Germinal center (tissue), 1 donor: ENCODE measurements at regions not wholly inside any gene's neighbourhood (a gene's known extent, or its start where the extent isn't known, plus 50 kb on each side); places are given as distances from the start of the nearest gene placed in this dataset.

ENCODE experiments used
- DNase-seq: peaks from one replicate; pipeline ENCODE4 v3.0.0; 2012; ENCODE audit warnings: mixed read lengths, low spot score

DNA sequence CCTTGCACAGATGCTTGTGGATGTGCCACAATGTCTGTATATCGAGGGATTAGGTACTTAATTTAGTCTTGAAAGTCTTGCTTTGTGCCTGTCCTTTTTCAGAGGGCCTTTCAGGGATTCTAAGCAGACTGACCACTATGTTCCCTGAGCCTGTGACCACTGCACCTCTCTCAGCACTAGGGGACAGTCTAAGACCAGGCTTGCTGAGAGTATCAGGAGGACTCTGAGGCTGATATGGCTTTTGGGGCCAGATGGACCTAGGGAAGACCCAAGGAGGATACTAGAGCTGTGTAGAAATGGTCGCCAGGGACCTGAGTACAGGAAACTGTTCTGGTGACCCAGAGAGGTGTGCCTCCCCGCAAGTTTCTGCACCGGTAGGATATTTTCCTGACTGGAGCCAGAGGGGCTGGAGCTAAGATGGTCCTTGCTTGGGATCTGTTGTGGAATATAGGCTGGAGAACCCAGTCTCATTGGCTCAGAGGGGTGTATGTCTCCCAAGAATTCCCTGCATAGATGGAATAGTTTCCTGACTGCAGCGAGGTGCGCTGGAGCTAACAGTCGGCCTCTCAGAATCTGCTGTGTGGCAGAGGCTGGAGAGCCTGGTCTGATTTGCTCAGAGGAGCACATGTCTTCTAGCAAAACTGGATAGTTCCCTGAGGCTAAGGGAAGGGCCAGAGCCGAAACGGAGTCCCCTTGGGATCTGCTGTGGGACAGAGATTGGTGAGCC, 213.2 kb upstream of the DCBLD2 start:
- no peak for DNase-seq

DNA sequence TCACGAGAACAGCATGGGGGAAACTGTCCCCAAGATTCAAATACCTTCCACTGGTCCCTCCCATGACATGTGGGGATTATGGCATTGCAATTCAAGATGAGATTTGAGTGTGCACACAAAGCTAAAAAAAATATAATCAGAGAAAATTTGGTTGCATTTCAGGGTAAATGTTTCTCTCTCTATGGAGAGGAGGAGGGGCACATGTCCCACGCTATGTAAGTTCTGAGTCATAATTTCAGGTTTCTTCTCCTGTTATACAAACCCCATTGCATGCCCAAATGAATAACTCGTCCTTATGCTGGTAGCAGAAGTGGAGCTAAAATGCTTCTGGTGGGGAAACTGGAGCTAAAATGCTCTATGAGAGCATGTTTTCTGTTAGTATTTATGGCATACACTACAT, 209.7 kb upstream of the DCBLD2 start:
- no peak for DNase-seq

DNA sequence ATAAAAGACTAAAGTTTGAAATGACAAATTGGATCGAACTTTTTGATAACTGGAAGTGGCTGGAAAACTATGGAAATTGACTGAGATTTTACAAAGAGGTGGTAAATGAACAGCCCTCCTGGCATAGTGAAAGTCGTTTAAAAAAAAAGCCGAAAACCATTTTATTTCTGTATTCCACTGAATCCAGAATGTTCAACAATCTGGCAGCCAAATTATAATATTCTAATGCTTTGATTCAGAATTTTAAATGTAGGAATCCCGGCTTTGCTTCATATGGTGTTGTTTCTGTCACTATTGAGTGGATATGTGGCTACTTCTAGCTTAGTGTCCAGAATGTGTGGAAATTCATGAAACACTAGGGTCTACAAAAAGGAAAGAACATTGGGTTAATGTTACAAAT, 208.9 kb upstream of the DCBLD2 start:
- DNase-seq, result no peak

DNA sequence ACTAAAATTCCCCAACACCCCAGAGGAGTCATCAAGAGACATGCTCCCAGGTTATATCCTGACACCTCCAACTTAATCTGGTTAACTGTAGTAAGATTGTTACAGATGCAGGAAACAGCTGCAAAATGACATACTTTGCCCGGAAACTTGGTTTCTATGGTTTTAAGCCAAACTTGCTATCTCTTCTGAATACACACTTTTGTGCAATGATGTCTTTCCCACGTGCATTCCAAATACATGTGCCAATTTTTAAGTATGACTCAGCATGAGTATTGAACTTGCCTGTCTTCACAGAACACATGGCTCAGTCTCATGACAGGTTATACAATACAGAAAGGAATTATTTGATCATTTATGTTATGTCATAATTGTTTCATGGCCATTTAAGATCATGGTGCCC, 207.0 kb upstream of the DCBLD2 start:
- no peak for DNase-seq

DNA sequence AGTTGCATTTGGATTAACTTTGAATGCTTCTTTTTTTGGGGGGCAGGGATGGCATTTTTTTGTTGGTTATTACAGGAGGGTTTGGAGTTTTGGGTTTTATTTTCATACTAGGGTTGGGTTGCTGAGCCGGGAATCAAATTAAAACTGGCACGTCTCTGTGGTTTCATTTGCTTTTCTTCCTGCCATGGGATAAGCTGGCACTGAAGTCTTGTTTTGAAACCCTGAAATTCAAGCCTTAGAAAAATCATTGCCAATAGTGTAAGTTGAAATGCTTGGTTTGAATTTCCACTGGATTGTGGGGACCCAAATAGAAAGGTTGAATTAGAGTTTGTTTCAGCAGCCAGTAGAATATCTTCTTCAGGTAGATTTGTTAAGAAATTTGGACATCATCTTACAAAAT, 193.1 kb upstream of the DCBLD2 start:
- no peak for DNase-seq

DNA sequence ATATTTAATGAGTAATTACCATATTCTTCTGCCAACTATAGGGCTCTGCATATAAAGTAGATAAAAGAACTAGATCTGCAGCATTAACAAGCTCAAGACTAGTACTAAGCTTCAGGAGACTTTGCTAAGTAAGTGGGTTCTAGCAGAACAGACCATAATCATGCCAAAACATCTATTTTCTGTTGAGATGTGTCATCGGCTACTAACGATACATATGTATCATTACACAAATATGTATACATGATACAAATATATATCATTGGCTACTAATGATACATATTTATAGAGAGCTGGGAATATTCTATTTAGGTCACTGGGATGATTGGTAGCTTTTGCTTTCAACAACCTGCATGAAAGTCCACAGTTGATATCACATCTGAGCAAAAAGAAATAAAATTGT, 185.8 kb upstream of the DCBLD2 start:
- DNase-seq, result no peak

DNA sequence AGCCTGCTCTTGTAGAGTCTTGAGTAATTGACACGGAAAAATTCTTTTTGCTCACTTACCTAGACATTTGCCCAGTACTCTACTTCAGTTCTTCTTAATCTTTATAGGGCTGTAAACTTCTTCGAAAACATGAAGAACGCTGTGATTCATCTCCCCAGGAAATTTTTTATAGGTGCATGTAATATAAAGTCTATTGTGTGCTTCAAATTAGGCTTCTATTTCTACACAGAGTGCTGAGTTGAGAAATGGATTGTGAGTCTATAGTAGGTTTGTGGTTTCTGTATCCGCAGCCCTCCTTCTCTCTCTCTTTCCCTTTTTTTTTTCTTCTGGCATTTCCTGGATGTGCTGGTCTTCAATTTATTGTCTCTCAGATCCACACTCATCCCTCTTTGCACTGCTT, 183.3 kb upstream of the DCBLD2 start:
- no peak for DNase-seq

DNA sequence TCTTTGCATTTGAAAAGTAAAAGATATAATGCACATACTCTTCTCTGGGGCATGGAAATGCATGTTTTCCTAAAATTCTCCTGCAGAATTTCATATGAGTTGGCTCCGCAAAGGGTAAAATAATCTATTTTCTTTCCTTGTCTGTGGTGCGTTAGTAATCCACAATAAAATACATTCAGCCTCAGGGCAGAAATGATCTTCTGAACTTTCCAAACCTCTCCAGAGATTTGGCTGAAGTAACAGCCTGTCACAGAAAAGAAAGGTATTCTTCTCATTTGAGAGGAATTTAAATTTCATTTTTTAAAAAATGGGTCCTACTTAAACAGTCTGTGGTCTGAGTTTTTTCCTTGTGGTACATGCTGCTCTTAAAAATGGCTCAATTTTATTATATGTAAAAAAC, 182.7 kb upstream of the DCBLD2 start:
- DNase-seq, result no peak

DNA sequence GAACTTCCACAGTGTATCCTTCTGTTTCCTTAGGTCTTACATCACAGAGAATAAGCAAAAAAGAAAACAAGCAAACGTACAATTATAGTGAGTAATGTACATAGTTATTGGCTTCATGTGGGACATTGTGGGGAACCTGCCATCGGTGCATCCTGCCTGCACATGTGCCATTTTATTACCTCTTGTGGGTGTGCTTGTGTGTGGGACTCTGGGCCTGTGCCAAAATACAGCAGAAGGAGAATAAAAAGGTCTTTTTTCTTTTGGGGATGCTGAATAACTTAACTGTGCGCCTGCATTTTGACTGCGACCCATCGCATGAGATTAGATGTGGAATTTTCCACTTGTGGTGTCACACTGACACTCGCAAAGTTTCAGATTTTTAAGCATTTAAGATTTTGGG, 169.6 kb upstream of the DCBLD2 start:
- no peak for DNase-seq

DNA sequence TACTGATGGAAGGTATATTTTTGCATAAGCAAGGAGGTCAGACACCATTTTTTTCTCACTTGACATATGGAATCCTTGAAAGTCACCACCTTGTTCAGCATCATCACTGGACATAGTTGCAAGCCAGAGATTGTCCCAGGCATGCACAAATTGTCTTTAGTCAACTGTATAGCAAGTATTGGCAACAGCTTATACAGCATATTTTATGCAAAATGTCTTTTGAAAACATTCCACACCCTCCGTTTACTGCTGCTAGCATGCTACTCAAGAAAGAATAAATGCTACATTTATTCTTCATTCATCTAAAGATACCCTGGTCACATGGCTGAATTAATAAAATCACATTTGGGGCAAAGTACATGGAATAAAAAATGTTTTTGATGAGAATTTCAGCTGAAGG, 168.5 kb upstream of the DCBLD2 start:
- DNase-seq, result no peak

DNA sequence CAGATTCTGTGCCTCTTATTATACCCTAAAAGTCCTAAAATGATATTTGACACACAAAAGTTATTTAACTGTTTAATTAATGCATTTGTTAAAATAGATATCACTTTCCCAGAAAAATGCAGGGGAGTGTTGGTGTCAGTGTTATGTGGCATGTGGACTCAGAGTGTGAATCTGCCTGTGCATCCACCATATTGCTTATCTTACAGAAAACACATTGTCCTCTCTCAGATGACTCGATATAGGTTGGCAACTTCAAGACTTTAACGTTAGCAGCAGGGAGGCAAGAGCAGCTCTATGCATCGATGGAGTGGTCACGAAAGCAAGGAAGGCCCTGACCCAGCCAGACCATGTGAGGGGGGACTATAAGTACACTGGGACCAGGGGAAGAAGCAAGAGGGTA, 165.4 kb upstream of the DCBLD2 start:
- DNase-seq, result no peak

DNA sequence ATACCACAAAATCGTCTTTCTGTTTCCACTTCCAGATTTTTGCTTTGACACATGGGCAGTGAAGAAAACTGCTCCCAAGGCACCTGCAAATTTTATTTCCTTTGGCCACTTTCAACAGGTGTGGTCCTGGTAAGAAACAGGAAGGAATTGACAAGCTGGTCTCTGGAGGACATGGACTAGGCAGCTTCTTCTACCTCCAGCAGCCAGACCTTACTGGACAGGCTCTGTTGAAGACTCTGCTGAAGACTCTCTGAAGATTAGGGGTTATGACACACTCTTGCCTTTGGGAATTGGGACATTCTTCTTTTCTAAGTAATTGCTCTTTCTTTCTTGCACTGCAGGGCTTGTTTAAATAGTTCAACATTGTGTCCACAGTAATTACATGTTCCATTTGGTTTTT, 147.7 kb upstream of the DCBLD2 start:
- DNase-seq, result no peak

DNA sequence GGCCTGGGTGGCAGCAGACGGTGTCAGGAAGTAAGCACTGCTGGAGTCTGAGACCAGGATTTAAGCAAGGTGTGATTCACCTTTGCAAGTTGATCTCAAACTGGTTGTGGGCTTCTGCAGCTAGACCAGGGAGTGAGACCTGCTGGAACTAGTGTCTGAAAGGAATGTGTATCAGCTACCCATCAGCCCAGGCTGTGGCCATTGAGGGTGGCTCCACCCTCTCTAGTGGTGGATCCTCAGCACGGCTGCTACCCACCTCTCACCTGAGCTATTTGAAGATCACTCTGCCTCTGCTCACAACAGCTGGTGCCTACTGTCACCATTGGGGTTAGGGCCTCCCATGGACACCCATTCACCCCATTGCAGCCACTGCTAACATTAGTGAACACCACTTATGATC, 140.3 kb upstream of the DCBLD2 start:
- DNase-seq, result no peak

DNA sequence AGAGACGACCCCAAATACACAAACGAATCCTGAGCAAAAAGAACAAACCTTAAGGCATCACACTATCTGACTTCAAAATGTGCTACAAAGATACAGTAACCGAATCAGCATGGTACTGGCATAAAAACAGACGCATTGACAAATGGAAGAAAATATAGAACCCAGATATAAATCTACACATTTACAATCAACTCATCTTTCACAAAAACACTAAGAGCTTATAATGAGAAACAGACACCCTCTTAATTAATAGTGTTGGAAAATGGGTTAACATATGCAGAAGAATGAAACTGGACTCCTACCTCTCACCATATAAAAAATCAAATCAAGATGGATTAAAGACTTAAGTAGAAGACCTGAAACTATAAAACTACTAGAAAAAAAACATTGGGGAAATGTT, 130.3 kb upstream of the DCBLD2 start:
- DNase-seq, result no peak

DNA sequence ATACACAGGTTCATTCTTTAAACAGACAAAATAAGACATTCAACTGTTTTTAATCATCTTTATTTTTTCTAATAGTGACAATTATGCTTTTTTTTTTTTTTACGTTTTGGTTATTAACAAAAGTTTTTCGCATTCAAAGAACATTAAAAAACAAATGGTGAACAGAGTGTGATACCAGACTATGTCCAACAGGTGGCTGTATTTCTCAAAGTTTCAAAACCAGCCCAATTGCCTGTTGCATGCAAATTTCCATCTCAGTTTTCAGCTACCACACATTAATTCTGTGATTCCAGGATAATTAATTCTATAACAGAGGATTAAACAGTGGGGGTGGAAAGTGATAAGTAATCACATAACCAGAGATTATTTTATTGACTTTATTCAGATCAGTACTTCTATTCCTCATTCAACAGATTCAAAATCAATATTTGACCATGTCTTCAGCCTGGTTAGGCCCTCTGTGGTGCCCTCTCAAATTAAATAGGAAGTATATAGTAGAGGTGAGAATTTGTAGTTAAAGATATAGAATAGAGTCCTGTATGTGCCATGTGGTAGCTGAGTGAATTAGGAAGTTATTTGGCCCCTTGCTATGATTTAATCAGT, 122.2 kb upstream of the DCBLD2 start:
- peak; percentile 33 for DNase-seq

DNA sequence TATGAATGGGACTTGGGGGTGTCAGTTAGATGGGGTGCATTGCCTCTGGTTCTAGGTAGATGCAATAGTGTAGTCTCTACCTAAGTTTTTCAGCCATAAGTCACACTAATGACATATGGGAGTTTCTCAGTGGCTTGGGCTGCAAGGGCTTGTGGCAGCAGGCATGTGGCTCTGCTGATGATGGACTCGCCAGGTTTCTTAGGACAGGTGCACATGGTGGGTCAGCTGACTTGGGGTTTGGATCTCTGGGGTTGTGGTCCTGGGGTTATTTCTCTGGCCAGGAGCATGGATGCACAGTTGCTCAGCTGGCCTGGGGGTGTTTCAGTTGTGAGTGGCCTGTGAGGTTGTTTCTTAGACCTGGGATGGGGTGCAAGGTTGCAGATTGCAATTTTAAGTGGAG, 120.0 kb upstream of the DCBLD2 start:
- no peak for DNase-seq

DNA sequence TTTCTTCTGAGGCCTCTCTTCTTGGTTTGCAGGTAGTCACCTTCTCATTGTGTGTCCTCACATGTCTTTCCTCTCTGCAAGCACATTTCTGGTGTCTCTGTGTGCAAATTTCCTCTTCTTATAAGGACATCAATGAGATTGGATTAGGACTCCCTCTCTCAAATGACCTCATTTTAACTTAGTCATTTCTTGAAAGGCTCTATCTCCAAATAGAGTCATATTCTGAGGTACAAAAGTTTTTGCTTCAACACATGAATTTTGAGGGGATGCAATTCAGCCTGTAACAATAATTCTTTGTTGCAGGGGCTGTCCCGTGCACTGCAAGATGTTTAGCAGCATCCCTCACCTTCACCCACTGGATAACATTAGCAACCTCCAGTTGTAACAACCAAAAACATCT, 115.0 kb upstream of the DCBLD2 start:
- no peak for DNase-seq

DNA sequence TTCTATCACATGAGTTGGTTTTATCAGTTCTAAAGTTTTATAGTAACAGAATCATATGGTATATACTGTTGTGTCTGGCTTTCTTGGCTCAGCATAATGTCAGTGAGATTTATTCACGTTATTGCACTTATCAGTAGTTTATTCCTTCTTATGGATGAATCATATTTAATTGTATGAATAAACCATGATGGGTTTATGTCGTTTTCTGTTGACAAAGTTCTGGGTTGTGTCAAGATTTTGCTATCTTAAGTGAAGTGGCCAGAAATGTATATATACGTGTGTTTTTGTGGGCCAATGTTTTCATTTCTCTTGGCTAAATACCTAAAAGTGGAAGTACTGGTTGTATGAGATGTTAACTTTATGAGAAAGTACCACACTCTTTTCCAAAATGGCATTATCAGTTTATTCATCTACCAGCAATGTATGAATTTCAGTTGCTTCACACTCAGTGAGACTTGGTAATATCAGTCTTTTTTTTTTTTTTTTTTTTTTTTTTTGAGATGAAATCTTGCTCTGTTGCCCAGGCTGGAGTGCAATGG, 112.4 kb upstream of the DCBLD2 start:
- DNase-seq, result no peak

DNA sequence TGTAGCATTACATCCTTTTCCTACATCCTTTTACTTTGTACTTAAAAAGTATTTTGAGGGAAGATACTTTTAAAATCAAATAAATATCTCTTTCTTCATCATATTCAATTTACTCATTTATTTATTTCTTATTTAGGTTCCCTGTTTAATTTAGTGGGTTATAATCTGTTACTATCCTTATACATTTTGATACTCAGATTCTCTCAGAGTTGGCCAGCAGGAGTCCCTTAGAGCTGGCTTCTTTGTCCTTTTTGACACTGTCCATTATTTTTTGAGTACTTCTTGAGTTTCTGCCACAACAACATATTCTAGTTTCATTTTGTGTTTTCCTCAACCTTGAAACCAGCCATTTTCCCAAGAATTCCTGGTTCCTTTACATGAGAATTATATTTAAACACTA, 111.6 kb upstream of the DCBLD2 start:
- no peak for DNase-seq

DNA sequence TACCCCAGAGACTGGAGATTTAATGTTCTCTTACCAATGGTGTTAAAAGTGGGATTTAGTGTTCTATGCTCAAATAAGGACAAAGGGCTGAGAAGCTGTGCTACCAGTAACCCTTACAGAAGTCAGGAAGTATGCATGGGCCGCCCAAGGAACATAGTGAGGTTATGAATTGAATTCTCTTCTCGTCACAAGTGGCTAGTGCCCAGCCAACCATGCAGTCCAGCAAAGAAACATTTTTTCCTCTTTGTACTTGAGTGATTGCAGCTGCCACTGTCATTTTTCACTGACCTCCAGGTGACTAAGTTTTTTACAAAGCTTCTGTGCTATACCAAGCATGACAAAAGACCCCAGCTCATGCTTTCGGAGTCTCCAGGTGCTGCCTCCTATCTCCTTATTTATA, 110.6 kb upstream of the DCBLD2 start:
- DNase-seq, result peak; percentile 45

DNA sequence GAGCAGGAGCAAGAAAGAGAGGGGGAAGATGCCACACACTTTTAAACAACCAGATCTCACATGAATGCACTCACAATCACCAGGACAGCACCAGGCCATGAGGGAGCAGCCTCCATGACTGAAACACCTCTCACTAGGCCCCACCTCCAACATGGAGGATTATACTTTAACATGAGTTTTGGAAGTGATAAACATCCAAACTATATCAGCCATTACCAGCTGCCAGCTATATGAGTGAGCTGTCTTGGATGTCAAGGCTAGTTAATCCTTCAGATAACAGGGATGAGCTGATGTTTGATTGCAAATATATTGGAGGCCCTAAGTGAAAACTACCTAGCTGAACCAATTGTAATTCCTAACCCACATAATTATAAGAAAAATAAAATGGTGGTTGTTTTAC, 108.4 kb upstream of the DCBLD2 start:
- no peak for DNase-seq

DNA sequence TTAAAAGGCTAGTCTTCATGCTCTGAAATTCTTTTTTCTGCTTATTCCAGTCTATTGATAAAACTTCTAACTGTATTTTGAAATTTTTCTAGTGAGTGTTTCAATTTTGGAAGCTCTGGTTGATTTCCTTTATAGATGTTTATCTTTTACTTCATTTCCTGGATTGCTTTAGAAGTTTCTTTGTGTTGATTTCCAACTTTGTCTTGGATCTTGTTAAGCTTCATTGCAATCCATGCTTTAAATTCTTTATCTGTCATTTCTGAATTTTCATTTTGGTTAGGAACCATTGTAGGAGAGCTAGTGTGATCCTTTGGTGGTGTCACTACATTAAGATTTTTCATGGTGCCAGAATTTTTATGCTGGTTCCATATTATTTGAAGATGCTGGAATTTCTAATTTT, 105.2 kb upstream of the DCBLD2 start:
- DNase-seq, result no peak

DNA sequence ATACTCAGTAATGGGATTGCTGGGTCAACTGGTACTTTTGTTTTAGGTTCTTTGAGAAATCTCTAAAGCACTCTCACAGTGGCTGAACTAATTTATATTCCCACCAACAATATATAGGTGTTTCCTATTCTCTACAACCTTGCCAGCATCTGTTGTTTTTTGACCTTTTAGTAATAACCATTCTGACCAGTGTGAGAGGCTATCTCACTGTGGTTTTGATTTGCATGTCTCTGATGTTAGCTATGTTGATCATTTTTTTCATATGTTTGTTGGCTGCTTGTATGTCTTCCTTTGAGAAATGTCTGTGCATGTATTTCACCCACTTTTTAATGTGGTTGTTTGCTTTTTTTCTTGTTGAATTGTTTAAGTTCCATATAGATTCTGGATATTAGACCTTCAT, 98.2 kb upstream of the DCBLD2 start:
- no peak for DNase-seq

DNA sequence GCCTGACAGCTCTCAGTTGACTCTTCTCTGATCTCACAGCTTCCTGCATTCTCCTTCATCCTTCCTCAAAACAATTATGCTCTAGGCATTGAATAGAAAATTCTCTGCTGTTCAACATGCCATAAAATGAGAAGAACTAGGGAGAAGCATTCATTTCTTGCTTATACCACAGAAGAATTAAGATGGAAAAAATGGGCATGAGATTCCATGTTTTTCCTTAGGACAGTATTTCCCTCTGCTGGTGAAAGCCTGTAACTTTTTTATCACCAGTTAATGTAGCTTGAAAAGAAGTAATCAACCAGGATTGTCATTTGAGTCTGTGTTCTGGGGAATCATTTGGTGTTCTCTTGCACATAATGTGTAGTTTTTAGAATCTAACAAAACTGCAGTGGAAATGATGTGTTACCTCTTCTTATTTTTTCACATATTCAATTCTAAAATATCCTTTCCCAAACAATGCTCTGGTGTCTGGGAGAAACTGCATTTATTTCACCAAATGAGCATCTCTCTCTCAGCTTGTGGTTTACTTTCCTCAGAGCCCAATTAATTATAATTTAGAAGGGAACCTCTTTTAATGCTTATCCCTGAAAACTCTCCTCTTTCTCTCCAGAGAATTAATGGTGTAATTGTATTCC, 92.8 kb upstream of the DCBLD2 start:
- DNase-seq, result no peak
